H9 (cell line): ENCODE measurements at regions not wholly inside any gene's neighbourhood (a gene's known extent, or its start where the extent isn't known, plus 50 kb on each side); places are given as distances from the start of the nearest gene placed in this dataset.

Experiments
- DNase-seq: peaks from one replicate; pipeline ENCODE4 v3.0.0-alpha.2; 2017
- H2AFZ ChIP-seq: one replicate; pipeline ENCODE4 v1.6.1; 2013; ENCODE audit warnings: mild to moderate bottlenecking, low read length, control low read depth, moderate library complexity
- H2AK5ac ChIP-seq: 2 replicates; pipeline ENCODE4 v1.6.1; 2013; ENCODE audit warnings: low read length, control low read depth, mixed read lengths; ENCODE audit not compliant: insufficient read length
- H2BK120ac ChIP-seq: one replicate; pipeline ENCODE4 v1.6.1; 2013; ENCODE audit warnings: low read depth, mild to moderate bottlenecking, low read length, control low read depth, inconsistent platforms; ENCODE audit not compliant: poor library complexity, severe bottlenecking
- H2BK12ac ChIP-seq: 2 replicates; pipeline ENCODE4 v1.6.1; 2013; ENCODE audit warnings: low read length, control low read depth, mixed read lengths, low read depth; ENCODE audit not compliant: insufficient read length
- H2BK15ac ChIP-seq: 2 replicates; pipeline ENCODE4 v1.6.1; 2013; ENCODE audit warnings: low read depth, low read length, control low read depth
- H2BK20ac ChIP-seq: one replicate; pipeline ENCODE4 v1.6.1; 2013; ENCODE audit warnings: low read depth, mild to moderate bottlenecking, low read length, control low read depth, inconsistent platforms; ENCODE audit not compliant: poor library complexity, severe bottlenecking
- H2BK5ac ChIP-seq: 2 replicates; pipeline ENCODE4 v1.6.1; 2013; ENCODE audit warnings: low read length, control low read depth, mixed read lengths; ENCODE audit not compliant: insufficient read length
- H3K14ac ChIP-seq: 2 replicates; pipeline ENCODE4 v1.6.1; 2013; ENCODE audit warnings: low read length, control low read depth; ENCODE audit not compliant: insufficient read depth
- H3K18ac ChIP-seq: 2 replicates; pipeline ENCODE4 v1.6.1; 2013; ENCODE audit warnings: low read depth, mild to moderate bottlenecking, mixed read lengths, low read length, control low read depth; ENCODE audit not compliant: insufficient read length
- H3K23ac ChIP-seq: 2 replicates; pipeline ENCODE4 v1.6.1; 2013; ENCODE audit warnings: low read length, control low read depth, mixed read lengths, low read depth; ENCODE audit not compliant: insufficient read length
- H3K23me2 ChIP-seq: 2 replicates; pipeline ENCODE4 v1.6.1; 2013; ENCODE audit warnings: low read depth, mild to moderate bottlenecking, mixed read lengths, low read length, control low read depth; ENCODE audit not compliant: insufficient read length, poor library complexity, severe bottlenecking
- H3K27ac ChIP-seq: 2 replicates; pipeline ENCODE4 v1.5.1; 2013; ENCODE audit warnings: low read length, control low read depth, mixed read lengths, low read depth; ENCODE audit not compliant: insufficient read length
- H3K27me3 ChIP-seq: 2 replicates; pipeline ENCODE4 v1.6.1; 2013; ENCODE audit warnings: low read length, control low read depth, inconsistent platforms; ENCODE audit not compliant: insufficient read depth
- H3K4ac ChIP-seq: 2 replicates; pipeline ENCODE4 v1.6.1; 2013; ENCODE audit warnings: low read depth, mild to moderate bottlenecking, control low read depth, inconsistent platforms, low read length, moderate library complexity
- H3K4me1 ChIP-seq: 2 replicates; pipeline ENCODE4 v1.6.1; 2013; ENCODE audit warnings: low read length, control low read depth, inconsistent platforms; ENCODE audit not compliant: insufficient read depth
- H3K4me2 ChIP-seq: 2 replicates; pipeline ENCODE4 v1.6.1; 2013; ENCODE audit warnings: low read length, control low read depth, mixed read lengths; ENCODE audit not compliant: insufficient read length, insufficient read depth
- H3K56ac ChIP-seq: 2 replicates; pipeline ENCODE4 v1.6.1; 2013; ENCODE audit warnings: low read depth, mild to moderate bottlenecking, mixed read lengths, low read length, control low read depth; ENCODE audit not compliant: insufficient read length
- H3K79me1 ChIP-seq: 2 replicates; pipeline ENCODE4 v1.6.1; 2013; ENCODE audit warnings: low read depth, mild to moderate bottlenecking, moderate library complexity, low read length, control low read depth, inconsistent platforms; ENCODE audit not compliant: insufficient read depth, poor library complexity, severe bottlenecking
- H3K79me2 ChIP-seq: 2 replicates; pipeline ENCODE4 v1.6.1; 2013; ENCODE audit warnings: low read length, control low read depth, inconsistent platforms; ENCODE audit not compliant: insufficient read depth
- H3K9ac ChIP-seq: 2 replicates; pipeline ENCODE4 v1.6.1; 2013; ENCODE audit warnings: low read length, control low read depth, mixed read lengths; ENCODE audit not compliant: insufficient read length; ENCODE audit errors: extremely low read depth
- H3K9me3 ChIP-seq: one replicate; pipeline ENCODE4 v1.6.1; 2013; ENCODE audit warnings: low read depth, low read length, inconsistent platforms; ENCODE audit not compliant: control insufficient read depth
- H3T11ph ChIP-seq: one replicate; pipeline ENCODE4 v1.6.1; 2013; ENCODE audit warnings: mild to moderate bottlenecking, low read length, control low read depth, inconsistent platforms
- H4K20me1 ChIP-seq: one replicate; pipeline ENCODE4 v1.6.1; 2013; ENCODE audit not compliant: control insufficient read depth, insufficient read length, insufficient read depth
- H4K5ac ChIP-seq: 2 replicates; pipeline ENCODE4 v1.6.1; 2013; ENCODE audit warnings: low read depth, mild to moderate bottlenecking, mixed read lengths, low read length, control low read depth; ENCODE audit not compliant: insufficient read length
- H4K8ac ChIP-seq: replicated peaks from 2 replicates; pipeline ENCODE4 v1.6.1; 2013; ENCODE audit warnings: low read length, control low read depth, mixed read lengths, low read depth; ENCODE audit not compliant: insufficient read length
- H4K91ac ChIP-seq: 2 replicates; pipeline ENCODE4 v1.6.1; 2013; ENCODE audit warnings: low read depth, mild to moderate bottlenecking, moderate library complexity, mixed read lengths, low read length, control low read depth; ENCODE audit not compliant: insufficient read length
- H3K27ac Mint-ChIP-seq, 3 experiments: 2 replicates in 2 of 3; 3 replicates in 1 of 3; pipeline ENCODE4 v1.8.0; 2020 to 2021; ENCODE audit warnings: mixed read lengths in 3 of 3, mild to moderate bottlenecking in 1 of 3, moderate library complexity in 1 of 3
- H3K27me3 Mint-ChIP-seq: 2 replicates; pipeline ENCODE4 v1.8.0; 2021; ENCODE audit warnings: low read depth, mild to moderate bottlenecking, moderate library complexity, mixed read lengths
- H3K36me3 Mint-ChIP-seq, 3 experiments: 2 replicates in 2 of 3; 3 replicates in 1 of 3; pipeline ENCODE4 v1.8.0; 2020 to 2021; ENCODE audit warnings: low read depth in 3 of 3, mixed read lengths in 3 of 3; ENCODE audit not compliant: insufficient read depth in 1 of 3
- H3K4me1 Mint-ChIP-seq, 2 experiments: 2 replicates each; pipeline ENCODE4 v1.8.0; 2020; ENCODE audit warnings: mixed read lengths in 2 of 2
- H3K4me3 Mint-ChIP-seq, 2 experiments: 2 replicates in 1 of 2; 3 replicates in 1 of 2; pipeline ENCODE4 v1.8.0; 2020 to 2021; ENCODE audit warnings: mild to moderate bottlenecking in 2 of 2, mixed read lengths in 2 of 2, moderate library complexity in 1 of 2
- H3K9me3 Mint-ChIP-seq, 2 experiments: 2 replicates in 1 of 2; 3 replicates in 1 of 2; pipeline ENCODE4 v1.8.0; 2020; ENCODE audit warnings: mild to moderate bottlenecking in 2 of 2, mixed read lengths in 2 of 2, moderate library complexity in 1 of 2
- CTCF ChIP-seq: fragments of 200-600 bp; sonication (generic); conservative IDR thresholded peaks from 3 replicates; pipeline ENCODE4 v1.8.0; 2021; ENCODE audit warnings: antibody characterized with exemption, mild to moderate bottlenecking
- WGBS: extraction: QIAGEN DNeasy Blood & Tissue Kit; methylation state at CpG from one replicate; pipeline ENCODE4 v1.1.7; 2013; ENCODE audit warnings: missing lambda C conversion rate, low lambda C conversion rate, mixed read lengths; ENCODE audit not compliant: insufficient read length; ENCODE audit errors: extremely low coverage; 5-methylcytosine and 5-hydroxymethylcytosine counted together

GRCh38 chr4:68724922-68725321 lies 54.5 kb upstream of the UGT2B15 start:
- TF ChIP-seq CTCF, result no peak
- no peak overlapping the region for H3K18ac ChIP-seq
- no peak overlapping the region for H2BK120ac ChIP-seq
- no peak overlapping the region for H2AK5ac ChIP-seq
- no peak overlapping the region for H3T11ph ChIP-seq
- no CpG with 5 or more reads among the region's 12 CpGs for WGBS
- H3K79me2 ChIP-seq, result no peaks in the 10 kb centered on the region
- H2BK20ac ChIP-seq, result no peak overlapping the region
- no peak overlapping the region for H3K9ac ChIP-seq
- no peaks in the 10 kb centered on the region for H3K27me3 Mint-ChIP-seq
- no peak overlapping the region for H4K8ac ChIP-seq
- H3K4me1 Mint-ChIP-seq, result no peaks in the 10 kb centered on the region
- H3K27me3 ChIP-seq, result no peaks in the 10 kb centered on the region
- no peak for DNase-seq
- H3K79me1 ChIP-seq, result no peaks in the 10 kb centered on the region
- no peak overlapping the region; a peak in 1 of 7 replicates for H3K27ac Mint-ChIP-seq
- no peaks in the 10 kb centered on the region for H3K9me3 ChIP-seq
- no peak overlapping the region for H3K4ac ChIP-seq
- no peak overlapping the region for H3K56ac ChIP-seq
- no peak overlapping the region for H4K91ac ChIP-seq
- H3K27ac ChIP-seq, result no peak overlapping the region
- H3K9me3 Mint-ChIP-seq, result peaks cover 9 to 18% of the 10 kb centered on the region in 2 experiments; a peak in 4 of 5 replicates
- no peaks in the 10 kb centered on the region for H3K4me1 ChIP-seq
- no peak overlapping the region for H4K5ac ChIP-seq
- no peaks in the 10 kb centered on the region for H4K20me1 ChIP-seq
- no peak overlapping the region for H3K14ac ChIP-seq
- no peak overlapping the region for H2BK5ac ChIP-seq
- H2AFZ ChIP-seq, result no peak overlapping the region
- no peak overlapping the region for H3K23ac ChIP-seq
- H2BK15ac ChIP-seq, result no peak overlapping the region
- H3K23me2 ChIP-seq, result no peaks in the 10 kb centered on the region
- H3K36me3 Mint-ChIP-seq, result peaks cover 4 to 21% (median 5%) of the 10 kb centered on the region in 3 experiments
- H3K4me3 Mint-ChIP-seq, result no peak overlapping the region
- H3K4me2 ChIP-seq, result no peak overlapping the region
- no peak overlapping the region for H2BK12ac ChIP-seq
